ENCODE measurements at regions not wholly inside any gene's neighbourhood (a gene's known extent, or its start where the extent isn't known, plus 50 kb on each side); places are given as distances from the start of the nearest gene placed in this dataset.

GRCh38 chr9:27791311-27791710 lies 218.0 kb upstream of the C9orf72 start:
- H3K4me3 Mint-ChIP-seq, result no peak overlapping the region
- no peaks in the 10 kb centered on the region; the same call in none of the 2 replicates for H3K27me3 Mint-ChIP-seq (ENCODE audit: low read depth)

More at GRCh38 chr9:27791311-27791710, 218.0 kb upstream of the C9orf72 start:
- H3K23ac ChIP-seq (ENCODE audit: insufficient read length, low read depth, low read length), result no peak overlapping the region
- no peaks in the 10 kb centered on the region for H3K9me3 ChIP-seq (ENCODE audit: control insufficient read depth, low read depth, low read length)
- no peak overlapping the region for H3K18ac ChIP-seq (ENCODE audit: insufficient read length, low read depth, low read length)
- H4K8ac ChIP-seq (replicated peaks; ENCODE audit: insufficient read length, low read depth, low read length), result no peak overlapping the region
- Mint-ChIP-seq H3K27ac (no peak overlapping the region), H3K9me3 (peaks cover 16 to 22% of the 10 kb centered on the region in 2 experiments), H3K4me1 (no peaks in the 10 kb centered on the region), H3K36me3 (ENCODE audit: insufficient read depth in 1 of 3, low read depth in 3 of 3) (peaks cover 6 to 12% (median 7%) of the 10 kb centered on the region in 3 experiments)
- no peak overlapping the region for H3T11ph ChIP-seq (ENCODE audit: low read length)
- H3K27ac ChIP-seq (ENCODE audit: insufficient read length, low read depth, low read length), result no peak overlapping the region
- no peak overlapping the region for H4K5ac ChIP-seq (ENCODE audit: insufficient read length, low read depth, low read length)
- no peak overlapping the region for H3K4ac ChIP-seq (ENCODE audit: low read depth, low read length)
- H2BK5ac ChIP-seq (ENCODE audit: insufficient read length, low read length), result no peak overlapping the region
- no peak for TF ChIP-seq CTCF (conservative IDR thresholded peaks at IDR 0.05)
- no peak for DNase-seq
- no peaks in the 10 kb centered on the region for H4K20me1 ChIP-seq (ENCODE audit: control insufficient read depth, insufficient read depth, insufficient read length)
- no peak overlapping the region for H4K91ac ChIP-seq (ENCODE audit: insufficient read length, low read depth, low read length)
- no peak overlapping the region for H3K4me2 ChIP-seq (ENCODE audit: insufficient read depth, insufficient read length, low read length)
- H3K23me2 ChIP-seq (ENCODE audit: insufficient read length, low read depth, low read length, poor library complexity, severe bottlenecking), result no peaks in the 10 kb centered on the region
- no peaks in the 10 kb centered on the region for H3K4me1 ChIP-seq (ENCODE audit: insufficient read depth, low read length)
- H3K27me3 ChIP-seq (ENCODE audit: insufficient read depth, low read length), result no peaks in the 10 kb centered on the region
- H3K9ac ChIP-seq (ENCODE audit: extremely low read depth, insufficient read length, low read length), result no peak overlapping the region
- H3K14ac ChIP-seq (ENCODE audit: insufficient read depth, low read length), result no peak overlapping the region
- H3K56ac ChIP-seq (ENCODE audit: insufficient read length, low read depth, low read length), result no peak overlapping the region
- H2BK12ac ChIP-seq (ENCODE audit: insufficient read length, low read depth, low read length), result no peak overlapping the region
- H2BK20ac ChIP-seq (ENCODE audit: low read depth, low read length, poor library complexity, severe bottlenecking), result no peak overlapping the region
- no peak overlapping the region for H2AFZ ChIP-seq (ENCODE audit: low read length)
- no peak overlapping the region for H2BK15ac ChIP-seq (ENCODE audit: low read depth, low read length)
- no CpG with 5 or more reads among the region's 1 CpG for WGBS (ENCODE audit: extremely low coverage, insufficient read length, low lambda C conversion rate)
- no peaks in the 10 kb centered on the region for H3K79me2 ChIP-seq (ENCODE audit: insufficient read depth, low read length)
- no peaks in the 10 kb centered on the region for H3K79me1 ChIP-seq (ENCODE audit: insufficient read depth, low read depth, low read length, poor library complexity, severe bottlenecking)
- H2BK120ac ChIP-seq (ENCODE audit: low read depth, low read length, poor library complexity, severe bottlenecking), result no peak overlapping the region
- H2AK5ac ChIP-seq (ENCODE audit: insufficient read length, low read length), result no peak overlapping the region

Data from H9 (cell line).